Uterus (tissue), 2 donors: ENCODE measurements at regions not wholly inside any gene's neighbourhood (a gene's known extent, or its start where the extent isn't known, plus 50 kb on each side); places are given as distances from the start of the nearest gene placed in this dataset.

Source experiments
- CTCF ChIP-seq, 4 experiments: fragments of 200-600 bp in 2 of 4; fragments of 450-650 bp in 2 of 4; sonication (generic) in 2 of 4; IDR thresholded peaks; one replicate each; pipeline ENCODE4 v1.5.1; 2016 to 2019; ENCODE audit warnings: antibody characterized with exemption in 4 of 4, mild to moderate bottlenecking in 2 of 4, moderate library complexity in 1 of 4
- POLR2A ChIP-seq, 2 donors: fragments of 450-650 bp; IDR thresholded peaks; one replicate each; pipeline ENCODE4 v1.6.1; 2016; ENCODE audit warnings: antibody characterized with exemption in 2 of 2, mild to moderate bottlenecking in 1 of 2, moderate library complexity in 1 of 2

DNA sequence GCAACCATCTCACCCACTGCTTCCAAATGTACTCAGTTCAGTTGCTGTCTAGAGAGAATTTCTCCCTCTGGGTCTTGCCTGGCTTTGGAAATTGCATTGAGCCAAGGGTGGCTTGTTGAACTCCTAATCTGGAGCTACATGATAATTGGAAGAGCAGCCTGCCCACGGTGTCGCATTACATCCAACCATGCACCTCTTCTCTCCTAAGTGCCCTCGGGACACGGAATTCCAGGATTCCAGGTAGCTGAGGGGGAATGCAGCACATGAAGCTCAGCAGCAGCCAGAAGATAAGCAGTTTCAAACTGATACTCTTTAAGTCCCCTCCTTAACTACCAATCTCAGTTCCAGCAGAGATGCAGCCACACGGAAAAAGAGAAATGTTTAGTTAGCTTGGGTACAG, 509.4 kb upstream of the KLF4 start:
- TF ChIP-seq CTCF (IDR thresholded peaks at IDR 0.05) (no peak), POLR2A (IDR thresholded peaks at IDR 0.05) (no peak)
